GM10266 (cell line): ENCODE measurements at regions not wholly inside any gene's neighbourhood (a gene's known extent, or its start where the extent isn't known, plus 50 kb on each side); places are given as distances from the start of the nearest gene placed in this dataset.

Source experiments
- DNase-seq: peaks from one replicate; pipeline ENCODE4 v3.0.0; 2012; ENCODE audit errors: extremely low spot score
- TF ChIP-seq, protein P1 (sequence below): IDR thresholded peaks from 2 replicates; pipeline ENCODE4 v1.5.1; 2012; ENCODE audit warnings: mild to moderate bottlenecking, low read depth; ENCODE audit not compliant: control insufficient read depth, insufficient read depth; ENCODE audit errors: missing control alignments

DNA sequence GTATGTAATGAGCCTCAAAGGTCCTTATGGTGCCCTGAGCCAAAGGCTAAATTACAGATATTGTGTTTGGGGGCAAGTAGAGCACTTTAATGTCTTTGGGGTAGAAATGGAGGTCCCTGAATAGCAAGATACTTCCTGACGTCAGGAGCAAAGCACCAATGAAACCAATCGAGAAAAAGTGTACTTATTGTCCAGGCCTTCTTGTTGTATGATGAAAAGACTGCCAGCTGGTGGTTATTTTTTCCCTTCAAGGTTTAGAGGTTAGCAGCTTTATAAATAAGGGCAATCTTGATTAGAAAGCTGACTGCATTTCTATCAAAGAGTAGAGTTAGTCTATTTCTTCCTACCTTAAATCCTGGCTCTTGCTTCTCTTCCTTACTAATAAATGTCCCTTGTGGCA is 76.1 kb upstream of the HSF2 start:
- TF ChIP-seq, protein P1, sequence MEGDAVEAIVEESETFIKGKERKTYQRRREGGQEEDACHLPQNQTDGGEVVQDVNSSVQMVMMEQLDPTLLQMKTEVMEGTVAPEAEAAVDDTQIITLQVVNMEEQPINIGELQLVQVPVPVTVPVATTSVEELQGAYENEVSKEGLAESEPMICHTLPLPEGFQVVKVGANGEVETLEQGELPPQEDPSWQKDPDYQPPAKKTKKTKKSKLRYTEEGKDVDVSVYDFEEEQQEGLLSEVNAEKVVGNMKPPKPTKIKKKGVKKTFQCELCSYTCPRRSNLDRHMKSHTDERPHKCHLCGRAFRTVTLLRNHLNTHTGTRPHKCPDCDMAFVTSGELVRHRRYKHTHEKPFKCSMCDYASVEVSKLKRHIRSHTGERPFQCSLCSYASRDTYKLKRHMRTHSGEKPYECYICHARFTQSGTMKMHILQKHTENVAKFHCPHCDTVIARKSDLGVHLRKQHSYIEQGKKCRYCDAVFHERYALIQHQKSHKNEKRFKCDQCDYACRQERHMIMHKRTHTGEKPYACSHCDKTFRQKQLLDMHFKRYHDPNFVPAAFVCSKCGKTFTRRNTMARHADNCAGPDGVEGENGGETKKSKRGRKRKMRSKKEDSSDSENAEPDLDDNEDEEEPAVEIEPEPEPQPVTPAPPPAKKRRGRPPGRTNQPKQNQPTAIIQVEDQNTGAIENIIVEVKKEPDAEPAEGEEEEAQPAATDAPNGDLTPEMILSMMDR = no peak
- DNase-seq = no peak

DNA sequence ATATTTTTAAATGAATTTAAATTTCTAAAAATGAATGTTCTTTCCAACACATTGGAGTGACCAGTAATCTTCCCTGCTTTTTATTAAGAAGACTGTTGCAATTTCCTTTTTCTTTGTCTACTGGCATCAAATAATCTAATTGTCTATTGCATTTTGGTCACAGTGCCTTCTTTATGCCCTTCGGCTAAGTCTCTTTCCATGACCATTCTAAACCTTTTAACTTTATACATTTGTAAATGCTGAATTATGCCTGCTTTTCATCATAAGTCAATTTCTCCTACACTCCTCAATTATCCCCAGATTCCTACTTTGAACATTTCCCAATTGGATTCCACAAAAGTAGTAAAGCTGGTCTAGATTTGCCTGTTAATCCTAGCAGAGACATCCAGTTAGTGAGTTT is 69.1 kb upstream of the HSF2 start:
- TF ChIP-seq, protein P1 = no peak
- DNase-seq = no peak

DNA sequence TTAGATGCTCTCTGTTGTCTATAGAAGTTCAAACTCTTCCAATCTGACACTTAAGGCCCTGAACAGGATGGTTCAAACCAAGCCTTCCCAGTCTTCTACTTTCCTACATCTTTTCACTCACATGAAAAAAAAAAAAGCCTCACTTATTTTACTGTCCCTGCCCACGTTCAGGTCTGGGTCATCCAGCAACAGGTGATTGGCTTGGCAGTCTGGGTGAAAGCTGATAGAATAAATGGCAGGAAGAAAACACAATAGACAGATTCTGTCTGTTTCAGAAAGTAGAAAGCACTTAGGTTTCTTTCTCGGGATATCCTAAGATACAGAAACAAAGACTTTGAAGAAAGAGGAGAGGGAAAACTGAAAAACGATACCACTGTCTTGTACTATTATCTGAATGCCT is 61.8 kb upstream of the HSF2 start:
- TF ChIP-seq, protein P1 = no peak

DNA sequence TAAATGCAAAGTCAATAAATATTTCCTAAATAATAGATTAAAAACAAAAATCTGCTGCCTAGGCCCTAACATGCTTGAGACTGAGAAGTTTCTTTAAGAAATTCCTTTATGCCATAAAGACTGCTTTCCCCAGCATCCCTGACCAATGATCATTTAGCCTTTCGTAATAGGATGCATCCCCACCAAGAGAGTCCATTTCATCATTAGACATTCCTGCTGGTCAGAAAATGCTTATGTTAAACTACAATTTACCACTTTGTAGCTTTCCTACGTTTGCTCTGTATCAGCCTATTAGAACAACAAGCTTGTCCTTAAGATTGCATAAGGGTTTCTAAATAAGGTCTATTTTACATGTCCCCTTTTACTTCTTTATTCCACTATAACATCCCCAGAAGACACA is 59.8 kb upstream of the HSF2 start:
- TF ChIP-seq, protein P1 = no peak
- no peak for DNase-seq

More for the DNA sequence above, 61.8 kb upstream of the HSF2 start:
- DNase-seq = no peak

DNA sequence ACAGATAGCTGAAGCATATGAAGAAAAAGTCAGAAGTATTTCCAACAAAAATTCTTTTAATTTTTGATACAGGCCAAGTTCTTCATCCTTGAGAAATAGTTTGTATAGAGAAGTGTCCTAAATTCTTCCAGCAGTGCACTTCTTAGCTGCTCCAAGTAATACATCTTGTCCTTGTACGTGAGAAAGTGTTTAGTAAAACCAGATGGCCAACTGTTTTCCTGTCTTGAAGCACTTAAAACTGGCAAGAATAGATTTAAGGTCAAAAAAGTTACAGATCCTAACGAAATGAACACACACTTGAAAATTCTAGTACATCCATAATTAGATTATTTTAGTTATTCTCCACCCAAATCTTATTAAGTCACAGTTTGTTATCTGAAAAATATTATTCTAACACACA is 52.2 kb upstream of the HSF2 start:
- DNase-seq = no peak
- TF ChIP-seq, protein P1 = no peak

DNA sequence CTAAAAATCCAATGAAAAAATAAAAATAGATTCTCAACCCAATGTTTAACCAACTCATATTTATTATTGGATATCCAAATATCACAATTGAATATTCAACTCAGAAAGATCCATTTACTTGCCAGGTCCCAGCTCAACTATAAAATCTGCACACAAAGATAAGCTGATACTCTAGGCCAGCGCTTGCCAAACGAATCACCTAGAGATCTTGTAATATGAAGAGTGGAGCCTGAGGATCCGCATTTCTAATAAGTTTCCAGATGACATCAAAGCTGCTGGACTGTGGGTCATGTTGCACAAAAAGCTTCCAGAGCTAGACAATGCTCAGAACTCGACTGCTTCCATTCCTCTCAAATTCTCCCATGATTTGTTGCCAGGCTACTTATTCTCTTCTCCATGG is 51.7 kb upstream of the HSF2 start:
- no peak for DNase-seq
- TF ChIP-seq, protein P1 = no peak
